ENCODE measurements at regions not wholly inside any gene's neighbourhood (a gene's known extent, or its start where the extent isn't known, plus 50 kb on each side); places are given as distances from the start of the nearest gene placed in this dataset.

DNA sequence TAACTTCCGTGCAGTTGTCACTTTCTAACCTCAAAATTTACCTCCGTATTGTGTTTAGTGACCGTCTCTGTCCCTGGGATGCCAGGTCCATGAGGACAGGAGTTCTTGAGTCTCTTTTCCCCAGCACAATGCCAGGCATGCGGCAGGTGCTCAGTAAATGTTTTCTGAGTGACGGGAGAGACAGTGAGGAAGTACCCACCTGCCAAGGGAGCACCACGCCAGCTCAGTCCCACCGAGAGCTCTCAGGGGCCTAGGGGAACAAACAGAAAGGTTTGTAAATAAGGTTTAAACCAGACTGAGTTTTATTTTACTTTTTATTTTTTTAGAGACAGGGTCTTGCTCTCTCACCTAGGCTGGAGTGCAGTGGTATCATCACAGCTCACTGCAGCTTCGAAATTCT is 81.5 kb upstream of the NKX1-1 start:
- intact Hi-C loops (cut with DNase I; ENCODE audit: low total_unique reads) = no loop called here

DNA sequence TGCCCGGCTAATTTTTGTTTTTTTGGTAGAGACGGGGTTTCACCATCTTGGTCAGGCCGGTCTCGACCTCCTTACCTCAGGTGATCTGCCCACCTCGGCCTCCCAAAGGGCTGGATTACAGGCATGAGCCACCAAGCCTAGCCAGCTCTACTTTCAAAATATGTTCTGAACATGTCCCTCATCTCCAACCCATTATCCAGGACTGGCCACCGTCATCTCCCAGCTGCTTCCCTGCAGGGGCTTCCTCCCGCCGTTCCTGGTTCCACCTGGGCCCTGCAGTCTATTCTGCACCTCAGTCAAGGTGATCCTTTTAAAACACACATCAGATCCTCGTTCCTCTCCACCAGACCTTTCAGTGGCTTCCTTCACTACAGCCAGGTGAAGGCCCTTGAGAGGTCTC is 80.9 kb upstream of the NKX1-1 start:
- Histone ChIP-seq H3K27ac (no peak overlapping the region), H3K4me1 (no peaks in the 10 kb centered on the region), H3K27me3 (peaks cover 46% of the 10 kb centered on the region), H3K9me3 (peaks cover 19 to 25% of the 10 kb centered on the region in 2 donors), H3K36me3 (no peaks in the 10 kb centered on the region), H3K4me3 (no peak overlapping the region)
- intact Hi-C loops (cut with DNase I; ENCODE audit: low total_unique reads) (no loop called here), in situ Hi-C loops (cut with MboI; ENCODE audit: low pct_ligation_motif_present in 1 of 4, low pct_unique_long_range_greater_than_20kb in 1 of 4, low sequenced_read_pairs in 3 of 4) (no loop called here)
- DNase-seq = no peak
- TF ChIP-seq EP300 (IDR thresholded peaks at IDR 0.05; ENCODE audit: low read depth) (no peak), POLR2A (IDR thresholded peaks at IDR 0.05) (no peak), POLR2AphosphoS5 (IDR thresholded peaks at IDR 0.05) (no peak)
- TF ChIP-seq, protein P1, sequence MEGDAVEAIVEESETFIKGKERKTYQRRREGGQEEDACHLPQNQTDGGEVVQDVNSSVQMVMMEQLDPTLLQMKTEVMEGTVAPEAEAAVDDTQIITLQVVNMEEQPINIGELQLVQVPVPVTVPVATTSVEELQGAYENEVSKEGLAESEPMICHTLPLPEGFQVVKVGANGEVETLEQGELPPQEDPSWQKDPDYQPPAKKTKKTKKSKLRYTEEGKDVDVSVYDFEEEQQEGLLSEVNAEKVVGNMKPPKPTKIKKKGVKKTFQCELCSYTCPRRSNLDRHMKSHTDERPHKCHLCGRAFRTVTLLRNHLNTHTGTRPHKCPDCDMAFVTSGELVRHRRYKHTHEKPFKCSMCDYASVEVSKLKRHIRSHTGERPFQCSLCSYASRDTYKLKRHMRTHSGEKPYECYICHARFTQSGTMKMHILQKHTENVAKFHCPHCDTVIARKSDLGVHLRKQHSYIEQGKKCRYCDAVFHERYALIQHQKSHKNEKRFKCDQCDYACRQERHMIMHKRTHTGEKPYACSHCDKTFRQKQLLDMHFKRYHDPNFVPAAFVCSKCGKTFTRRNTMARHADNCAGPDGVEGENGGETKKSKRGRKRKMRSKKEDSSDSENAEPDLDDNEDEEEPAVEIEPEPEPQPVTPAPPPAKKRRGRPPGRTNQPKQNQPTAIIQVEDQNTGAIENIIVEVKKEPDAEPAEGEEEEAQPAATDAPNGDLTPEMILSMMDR (IDR thresholded peaks at IDR 0.05) = no peak
- 67 to 89% methylated on average over 1 to 9 of the region's 9 CpGs for WGBS, 2 donors (ENCODE audit: low coverage in 1 of 2)

More for the DNA sequence above, 81.5 kb upstream of the NKX1-1 start:
- H3K4me1 ChIP-seq = no peaks in the 10 kb centered on the region
- WGBS, 2 donors (ENCODE audit: low coverage in 1 of 2) = 61 to 79% methylated on average over 4 to 8 of the region's 8 CpGs
- H3K27ac ChIP-seq = no peak overlapping the region
- in situ Hi-C loops (cut with MboI; ENCODE audit: low pct_ligation_motif_present in 1 of 4, low pct_unique_long_range_greater_than_20kb in 1 of 4, low sequenced_read_pairs in 3 of 4) = no loop called here
- H3K27me3 ChIP-seq = peaks cover 49% of the 10 kb centered on the region
- H3K36me3 ChIP-seq = no peaks in the 10 kb centered on the region
- TF ChIP-seq POLR2A (IDR thresholded peaks at IDR 0.05) (no peak), POLR2AphosphoS5 (IDR thresholded peaks at IDR 0.05) (no peak), EP300 (IDR thresholded peaks at IDR 0.05; ENCODE audit: low read depth) (no peak)
- TF ChIP-seq, protein P1 (IDR thresholded peaks at IDR 0.05) = no peak
- peaks cover 19 to 23% of the 10 kb centered on the region in 2 donors for H3K9me3 ChIP-seq
- no peak overlapping the region for H3K4me3 ChIP-seq
- DNase-seq = no peak

DNA sequence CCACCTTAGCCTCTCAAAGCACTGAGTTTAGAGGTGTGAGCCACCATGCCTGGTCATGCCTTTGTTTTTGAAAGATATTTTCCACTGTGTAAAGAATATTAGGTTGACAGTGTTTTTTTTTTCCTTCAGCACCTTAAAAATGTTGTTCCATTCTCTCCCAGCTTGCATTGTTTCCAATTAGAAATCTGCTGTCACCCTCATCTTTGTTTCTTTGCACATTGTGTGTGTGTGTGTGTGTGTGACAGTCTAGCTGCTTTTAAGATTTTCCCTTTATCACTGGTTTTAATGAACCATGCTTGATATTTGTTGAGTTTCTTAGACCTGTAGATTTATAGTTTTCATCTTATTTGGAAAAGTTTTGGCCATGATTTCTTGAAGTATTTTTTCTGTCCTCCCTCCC is 79.0 kb upstream of the NKX1-1 start:
- Histone ChIP-seq H3K36me3 (no peaks in the 10 kb centered on the region), H3K4me1 (no peaks in the 10 kb centered on the region), H3K27me3 (peaks cover 28% of the 10 kb centered on the region), H3K27ac (no peak overlapping the region), H3K4me3 (no peak overlapping the region), H3K9me3 (peaks cover 28 to 34% of the 10 kb centered on the region in 2 donors)
- no peak for TF ChIP-seq POLR2A (IDR thresholded peaks at IDR 0.05)
- TF ChIP-seq, protein P1 (IDR thresholded peaks at IDR 0.05) = no peak
- TF ChIP-seq EP300 (IDR thresholded peaks at IDR 0.05; ENCODE audit: low read depth) = no peak
- in situ Hi-C loops (cut with MboI; ENCODE audit: low pct_ligation_motif_present in 1 of 4, low pct_unique_long_range_greater_than_20kb in 1 of 4, low sequenced_read_pairs in 3 of 4) = no loop called here
- intact Hi-C loops (cut with DNase I; ENCODE audit: low total_unique reads) = no loop called here
- DNase-seq = no peak

DNA sequence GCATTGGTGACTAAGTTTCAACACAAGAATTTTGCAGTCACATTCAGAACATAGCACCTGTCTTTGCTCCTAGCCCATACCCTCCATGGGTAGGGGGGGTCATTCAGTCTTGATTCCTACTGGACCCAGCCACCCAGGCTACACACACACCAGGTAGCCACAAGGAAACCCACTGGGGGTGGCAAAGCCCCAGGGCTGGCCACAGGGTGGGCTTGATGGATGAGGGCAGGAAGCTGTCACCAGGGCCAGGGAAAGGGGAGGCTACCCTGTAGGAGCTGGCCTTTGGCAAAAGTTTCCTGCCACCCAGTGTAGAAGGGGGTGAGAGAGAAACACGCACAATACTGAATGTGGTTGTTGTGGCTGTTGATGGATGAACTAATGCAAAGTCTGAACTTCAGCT is 74.5 kb upstream of the NKX1-1 start:
- intact Hi-C loops (cut with DNase I; ENCODE audit: low total_unique reads) (no loop called here), in situ Hi-C loops (cut with MboI; ENCODE audit: low pct_ligation_motif_present in 1 of 4, low pct_unique_long_range_greater_than_20kb in 1 of 4, low sequenced_read_pairs in 3 of 4) (no loop called here)
- no peaks in the 10 kb centered on the region for H3K4me1 ChIP-seq
- no peak for DNase-seq
- WGBS, 2 donors (ENCODE audit: low coverage in 1 of 2) = 88 to 100% methylated on average over 1 of the region's 1 CpG
- peaks cover 7% of the 10 kb centered on the region for H3K27me3 ChIP-seq
- no peak overlapping the region for H3K27ac ChIP-seq
- peaks cover 24 to 26% of the 10 kb centered on the region in 2 donors for H3K9me3 ChIP-seq
- H3K4me3 ChIP-seq = no peak overlapping the region
- H3K36me3 ChIP-seq = no peaks in the 10 kb centered on the region
- TF ChIP-seq POLR2AphosphoS5 (IDR thresholded peaks at IDR 0.05) (no peak), EP300 (IDR thresholded peaks at IDR 0.05; ENCODE audit: low read depth) (no peak), POLR2A (IDR thresholded peaks at IDR 0.05) (no peak)
- TF ChIP-seq, protein P1 (IDR thresholded peaks at IDR 0.05) = no peak

All from transverse colon (tissue), 4 donors.